ENCODE measurements at regions not wholly inside any gene's neighbourhood (a gene's known extent, or its start where the extent isn't known, plus 50 kb on each side); places are given as distances from the start of the nearest gene placed in this dataset.

GRCh38 chr14:40398981-40399380 is 966.7 kb upstream of the FBXO33 start:
- TF ChIP-seq CTCF (IDR thresholded peaks at IDR 0.05) = no peak
- Mint-ChIP-seq H3K27me3 (ENCODE audit: low read depth in 2 of 2) (no peaks in the 10 kb centered on the region), H3K27ac (no peak overlapping the region), H3K4me3 (no peak overlapping the region), H3K9me3 (peaks cover 0 to 13% of the 10 kb centered on the region in 2 donors), H3K36me3 (no peaks in the 10 kb centered on the region), H3K4me1 (no peaks in the 10 kb centered on the region)
- intact Hi-C loops (cut with micrococcal nuclease) = no loop called here
- Histone ChIP-seq H3K27ac (ENCODE audit: low read length) (no peak overlapping the region), H3K4me3 (ENCODE audit: low read length) (no peak overlapping the region), H3K36me3 (ENCODE audit: control insufficient read depth, insufficient read depth, low read length) (no peaks in the 10 kb centered on the region), H3K4me1 (ENCODE audit: control insufficient read depth, insufficient read depth, low read length) (no peaks in the 10 kb centered on the region), H3K9me3 (ENCODE audit: control insufficient read depth, insufficient read depth, low read length) (no peaks in the 10 kb centered on the region), H3K27me3 (ENCODE audit: control insufficient read depth, insufficient read depth, low read length) (no peaks in the 10 kb centered on the region)
- DNase-seq = no peak
- 60% methylated on average over 1 of the region's 2 CpGs for WGBS (ENCODE audit: insufficient coverage)
- no peak for ATAC-seq

GRCh38 chr14:40394634-40395340 is 962.6 kb upstream of the FBXO33 start:
- Mint-ChIP-seq H3K9me3 (peaks cover 0 to 11% of the 10 kb centered on the region in 2 donors), H3K36me3 (no peaks in the 10 kb centered on the region), H3K4me1 (no peaks in the 10 kb centered on the region), H3K27me3 (ENCODE audit: low read depth in 2 of 2) (no peaks in the 10 kb centered on the region), H3K4me3 (no peak overlapping the region), H3K27ac (no peak overlapping the region)
- TF ChIP-seq CTCF (IDR thresholded peaks at IDR 0.05) = no peak
- 61% methylated on average over 3 of the region's 3 CpGs for WGBS (ENCODE audit: insufficient coverage)
- DNase-seq = no peak
- Histone ChIP-seq H3K4me3 (ENCODE audit: low read length) (no peak overlapping the region), H3K4me1 (ENCODE audit: control insufficient read depth, insufficient read depth, low read length) (no peaks in the 10 kb centered on the region), H3K9me3 (ENCODE audit: control insufficient read depth, insufficient read depth, low read length) (no peaks in the 10 kb centered on the region), H3K27ac (ENCODE audit: low read length) (no peak overlapping the region), H3K36me3 (ENCODE audit: control insufficient read depth, insufficient read depth, low read length) (no peaks in the 10 kb centered on the region), H3K27me3 (ENCODE audit: control insufficient read depth, insufficient read depth, low read length) (no peaks in the 10 kb centered on the region)
- intact Hi-C loops (cut with micrococcal nuclease) = no loop called here
- ATAC-seq = no peak

DNA sequence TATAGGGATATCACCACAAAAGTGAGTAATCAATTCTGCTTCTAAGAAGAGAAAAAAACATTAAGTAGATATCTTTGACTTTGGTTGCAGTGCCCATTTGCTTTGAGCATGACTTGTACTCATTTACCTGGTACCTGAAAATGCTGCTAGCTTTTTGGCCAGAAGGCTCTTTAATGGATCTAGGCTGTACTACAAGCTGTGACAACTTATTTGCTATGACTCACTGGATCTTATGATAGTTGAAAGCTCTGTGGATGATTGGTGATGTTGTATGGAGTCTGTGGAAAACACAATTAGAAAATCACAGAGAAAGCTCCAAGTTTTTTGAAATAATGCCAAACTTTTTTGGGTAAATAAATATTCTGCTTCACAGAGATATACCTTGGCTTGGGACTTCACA is 960.9 kb upstream of the FBXO33 start:
- intact Hi-C loops (cut with micrococcal nuclease) = no loop called here
- no peaks in the 10 kb centered on the region for H3K4me1 ChIP-seq (ENCODE audit: control insufficient read depth, insufficient read depth, low read length)
- no peak overlapping the region for H3K4me3 Mint-ChIP-seq

More for the DNA sequence above, 960.9 kb upstream of the FBXO33 start:
- H3K27me3 Mint-ChIP-seq (ENCODE audit: low read depth in 2 of 2) = no peaks in the 10 kb centered on the region
- TF ChIP-seq CTCF (IDR thresholded peaks at IDR 0.05) = no peak
- H3K36me3 Mint-ChIP-seq = no peaks in the 10 kb centered on the region
- peaks cover 2 to 10% of the 10 kb centered on the region in 2 donors for H3K9me3 Mint-ChIP-seq
- Histone ChIP-seq H3K36me3 (ENCODE audit: control insufficient read depth, insufficient read depth, low read length) (no peaks in the 10 kb centered on the region), H3K27ac (ENCODE audit: low read length) (no peak overlapping the region), H3K4me3 (ENCODE audit: low read length) (no peak overlapping the region), H3K9me3 (ENCODE audit: control insufficient read depth, insufficient read depth, low read length) (no peaks in the 10 kb centered on the region), H3K27me3 (ENCODE audit: control insufficient read depth, insufficient read depth, low read length) (no peaks in the 10 kb centered on the region)
- no peak for DNase-seq
- no peaks in the 10 kb centered on the region for H3K4me1 Mint-ChIP-seq
- no peak for ATAC-seq
- no peak overlapping the region for H3K27ac Mint-ChIP-seq
